ENCODE measurements at regions not wholly inside any gene's neighbourhood (a gene's known extent, or its start where the extent isn't known, plus 50 kb on each side); places are given as distances from the start of the nearest gene placed in this dataset.

DNA sequence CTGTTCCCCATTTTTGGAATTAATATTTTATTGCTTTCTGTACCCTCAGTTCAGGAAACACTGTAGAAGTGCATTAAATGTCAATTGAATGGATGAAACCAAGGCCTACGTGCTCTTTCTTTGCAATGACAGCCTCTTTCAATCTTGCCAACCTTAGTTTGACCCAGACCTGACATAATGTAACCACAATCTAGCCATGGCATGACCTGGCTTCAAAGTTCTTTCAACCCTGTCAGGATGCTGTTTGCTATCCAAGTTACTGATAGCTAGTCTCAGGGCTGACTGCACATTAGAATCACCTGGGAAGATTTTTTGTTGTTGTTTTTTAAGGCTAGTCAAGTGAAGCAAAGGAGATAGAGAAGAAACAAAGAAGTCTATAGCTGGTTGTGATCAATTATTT is 190.9 kb upstream of the PKDCC start:
- TF ChIP-seq, protein P1, sequence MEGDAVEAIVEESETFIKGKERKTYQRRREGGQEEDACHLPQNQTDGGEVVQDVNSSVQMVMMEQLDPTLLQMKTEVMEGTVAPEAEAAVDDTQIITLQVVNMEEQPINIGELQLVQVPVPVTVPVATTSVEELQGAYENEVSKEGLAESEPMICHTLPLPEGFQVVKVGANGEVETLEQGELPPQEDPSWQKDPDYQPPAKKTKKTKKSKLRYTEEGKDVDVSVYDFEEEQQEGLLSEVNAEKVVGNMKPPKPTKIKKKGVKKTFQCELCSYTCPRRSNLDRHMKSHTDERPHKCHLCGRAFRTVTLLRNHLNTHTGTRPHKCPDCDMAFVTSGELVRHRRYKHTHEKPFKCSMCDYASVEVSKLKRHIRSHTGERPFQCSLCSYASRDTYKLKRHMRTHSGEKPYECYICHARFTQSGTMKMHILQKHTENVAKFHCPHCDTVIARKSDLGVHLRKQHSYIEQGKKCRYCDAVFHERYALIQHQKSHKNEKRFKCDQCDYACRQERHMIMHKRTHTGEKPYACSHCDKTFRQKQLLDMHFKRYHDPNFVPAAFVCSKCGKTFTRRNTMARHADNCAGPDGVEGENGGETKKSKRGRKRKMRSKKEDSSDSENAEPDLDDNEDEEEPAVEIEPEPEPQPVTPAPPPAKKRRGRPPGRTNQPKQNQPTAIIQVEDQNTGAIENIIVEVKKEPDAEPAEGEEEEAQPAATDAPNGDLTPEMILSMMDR (IDR thresholded peaks at IDR 0.05): no peak
- no peak for TF ChIP-seq POLR2AphosphoS5 (IDR thresholded peaks at IDR 0.05)
- no peak for TF ChIP-seq POLR2A (IDR thresholded peaks at IDR 0.05)
- TF ChIP-seq EP300 (IDR thresholded peaks at IDR 0.05): no peak
